Thyroid gland (tissue), 4 donors: ENCODE measurements at regions not wholly inside any gene's neighbourhood (a gene's known extent, or its start where the extent isn't known, plus 50 kb on each side); places are given as distances from the start of the nearest gene placed in this dataset.

Experiments
- CTCF ChIP-seq, 6 experiments: fragments of 200-600 bp in 3 of 6; fragments of 450-650 bp in 3 of 6; sonication (generic) in 3 of 6; IDR thresholded peaks; one replicate each; pipeline ENCODE4 v1.5.1; 2016 to 2019; ENCODE audit warnings: antibody characterized with exemption in 6 of 6, mild to moderate bottlenecking in 2 of 6, inconsistent platforms in 1 of 6, moderate library complexity in 1 of 6
- POLR2A ChIP-seq, 2 donors: fragments of 450-650 bp; IDR thresholded peaks; one replicate each; pipeline ENCODE4 v1.6.1; 2017; ENCODE audit warnings: antibody characterized with exemption in 2 of 2, mild to moderate bottlenecking in 2 of 2, moderate library complexity in 1 of 2

- no peak for TF ChIP-seq CTCF (IDR thresholded peaks at IDR 0.05)
- TF ChIP-seq POLR2A (IDR thresholded peaks at IDR 0.05) = no peak
These were observed 74.0 kb upstream of the RALGPS2 start for GRCh38 chr1:178650934-178651511.
